Astrocyte of the cerebellum (primary cell): ENCODE measurements at regions not wholly inside any gene's neighbourhood (a gene's known extent, or its start where the extent isn't known, plus 50 kb on each side); places are given as distances from the start of the nearest gene placed in this dataset.

ENCODE experiments used
- DNase-seq: peaks from one replicate; pipeline ENCODE4 v3.0.0-alpha.2; 2011; ENCODE audit warnings: low read depth
- H3K4me3 ChIP-seq: 2 replicates; pipeline ENCODE4 v1.5.1; 2011; ENCODE audit warnings: mild to moderate bottlenecking, low read depth, low read length, moderate library complexity
- in situ Hi-C: cut with HindIII; loops from 2 replicates; pipeline ENCODE4 v1.10.0; 2017; ENCODE audit warnings: low sequenced_read_pairs
- TF ChIP-seq, protein P1 (sequence below): IDR thresholded peaks from 2 replicates; pipeline ENCODE4 v1.5.1; 2012; ENCODE audit warnings: low read length, low read depth, moderate library complexity, mild to moderate bottlenecking; ENCODE audit errors: missing control alignments

DNA sequence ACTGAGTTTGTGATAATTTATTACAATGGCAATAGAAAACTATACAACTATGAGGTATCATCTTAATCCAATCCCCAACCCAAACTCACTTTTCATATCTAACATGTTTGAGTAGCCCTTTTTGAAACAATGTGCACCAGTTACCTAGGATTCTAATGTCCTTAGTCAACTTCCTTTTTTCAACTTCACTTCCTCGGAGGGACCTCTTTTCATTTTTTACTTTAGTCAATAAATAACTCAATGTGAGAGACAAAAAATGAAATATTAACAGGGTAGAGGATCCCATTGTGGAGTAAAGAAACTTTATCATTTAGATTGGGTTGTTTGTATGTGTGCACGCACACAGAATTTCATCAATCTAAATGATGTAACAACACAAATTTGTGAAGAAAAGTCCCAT lies 193.6 kb upstream of the LRRC3B start:
- TF ChIP-seq, protein P1, sequence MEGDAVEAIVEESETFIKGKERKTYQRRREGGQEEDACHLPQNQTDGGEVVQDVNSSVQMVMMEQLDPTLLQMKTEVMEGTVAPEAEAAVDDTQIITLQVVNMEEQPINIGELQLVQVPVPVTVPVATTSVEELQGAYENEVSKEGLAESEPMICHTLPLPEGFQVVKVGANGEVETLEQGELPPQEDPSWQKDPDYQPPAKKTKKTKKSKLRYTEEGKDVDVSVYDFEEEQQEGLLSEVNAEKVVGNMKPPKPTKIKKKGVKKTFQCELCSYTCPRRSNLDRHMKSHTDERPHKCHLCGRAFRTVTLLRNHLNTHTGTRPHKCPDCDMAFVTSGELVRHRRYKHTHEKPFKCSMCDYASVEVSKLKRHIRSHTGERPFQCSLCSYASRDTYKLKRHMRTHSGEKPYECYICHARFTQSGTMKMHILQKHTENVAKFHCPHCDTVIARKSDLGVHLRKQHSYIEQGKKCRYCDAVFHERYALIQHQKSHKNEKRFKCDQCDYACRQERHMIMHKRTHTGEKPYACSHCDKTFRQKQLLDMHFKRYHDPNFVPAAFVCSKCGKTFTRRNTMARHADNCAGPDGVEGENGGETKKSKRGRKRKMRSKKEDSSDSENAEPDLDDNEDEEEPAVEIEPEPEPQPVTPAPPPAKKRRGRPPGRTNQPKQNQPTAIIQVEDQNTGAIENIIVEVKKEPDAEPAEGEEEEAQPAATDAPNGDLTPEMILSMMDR, result no peak
- DNase-seq, result no peak
- in situ Hi-C loops, result loop anchor here (10.0 kb wide), 1 partner anchor 64 kb away; no protein-coding TSS in a partner anchor
- no peak overlapping the region for H3K4me3 ChIP-seq

- peak; percentile 79 for DNase-seq
- TF ChIP-seq, protein P1, result no peak
- no peak overlapping the region for H3K4me3 ChIP-seq
- in situ Hi-C loops, result no loop called here
Observed at GRCh38 chr3:26437678-26438077, 184.9 kb upstream of the LRRC3B start.

DNA sequence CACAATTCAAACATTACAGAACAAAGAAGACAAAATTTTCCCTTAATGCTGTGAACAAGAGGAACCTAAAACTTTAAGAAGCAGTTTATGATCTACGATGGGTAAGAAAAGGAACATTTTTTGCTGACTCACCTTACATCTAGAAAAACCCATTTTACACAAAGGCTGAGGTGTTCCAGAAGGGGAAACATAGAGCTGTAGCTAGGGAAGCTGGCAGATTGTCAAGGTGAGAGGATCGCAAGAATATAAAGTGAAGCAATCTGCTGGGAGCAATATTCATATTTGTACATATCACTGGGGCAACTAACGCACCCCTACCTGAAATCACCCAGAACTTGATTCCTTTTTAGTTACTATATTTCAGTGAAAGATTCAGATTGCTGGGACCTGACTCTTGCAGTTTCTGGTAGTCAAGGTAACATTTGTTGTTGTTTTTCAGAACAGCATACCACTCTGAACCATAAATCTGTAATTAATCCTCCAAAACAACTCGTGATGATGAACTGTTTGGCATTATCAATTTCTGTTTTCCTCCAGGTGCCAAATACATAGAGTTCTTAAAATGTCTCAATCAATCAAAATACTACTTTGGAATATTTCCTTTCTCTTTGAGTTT lies 184.1 kb upstream of the LRRC3B start:
- H3K4me3 ChIP-seq, result no peak overlapping the region
- TF ChIP-seq, protein P1, result no peak
- DNase-seq, result no peak
- in situ Hi-C loops, result no loop called here

- no peak overlapping the region for H3K4me3 ChIP-seq
- TF ChIP-seq, protein P1, result no peak
- no peak for DNase-seq
- in situ Hi-C loops, result no loop called here
Observed at GRCh38 chr3:26438981-26439884, 183.3 kb upstream of the LRRC3B start.

GRCh38 chr3:26449996-26450395 lies 172.6 kb upstream of the LRRC3B start:
- no peak overlapping the region for H3K4me3 ChIP-seq
- DNase-seq, result no peak
- TF ChIP-seq, protein P1, result no peak
- in situ Hi-C loops, result no loop called here

- in situ Hi-C loops, result no loop called here
- H3K4me3 ChIP-seq, result no peak overlapping the region
- DNase-seq, result no peak
- TF ChIP-seq, protein P1, result no peak
Observed at GRCh38 chr3:26452363-26452762, 170.2 kb upstream of the LRRC3B start.
